ENCODE measurements at regions not wholly inside any gene's neighbourhood (a gene's known extent, or its start where the extent isn't known, plus 50 kb on each side); places are given as distances from the start of the nearest gene placed in this dataset.

DNA sequence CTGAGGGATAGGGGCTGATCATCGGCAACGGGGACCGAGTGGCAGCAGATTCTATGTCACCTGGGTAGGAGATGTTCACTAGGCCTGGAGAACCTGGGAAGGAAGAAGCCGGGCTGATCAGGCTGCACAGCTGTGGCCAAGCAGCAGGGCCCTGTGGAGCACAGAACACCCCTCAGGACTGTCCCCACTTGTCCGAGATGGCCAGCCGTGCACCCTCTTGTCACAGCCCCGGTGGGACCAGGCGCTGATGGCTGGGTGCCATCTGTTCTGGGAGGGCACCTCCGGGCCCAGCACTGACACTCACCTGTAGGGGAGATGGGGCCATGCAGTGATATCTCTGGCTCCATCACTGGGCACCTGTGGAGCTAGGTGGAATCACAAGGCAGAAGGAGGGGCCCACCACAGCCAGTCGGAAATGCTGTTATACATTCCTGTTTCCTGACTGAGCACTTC lies 217.9 kb upstream of the RAB6C start:
- H3K4me3 ChIP-seq (ENCODE audit: low read depth, low read length), result no peak overlapping the region
- DNase-seq (ENCODE audit: low read depth, low spot score), result no peak
- in situ Hi-C loops (cut with HindIII; ENCODE audit: low sequenced_read_pairs), result no loop called here
- TF ChIP-seq, protein P1, sequence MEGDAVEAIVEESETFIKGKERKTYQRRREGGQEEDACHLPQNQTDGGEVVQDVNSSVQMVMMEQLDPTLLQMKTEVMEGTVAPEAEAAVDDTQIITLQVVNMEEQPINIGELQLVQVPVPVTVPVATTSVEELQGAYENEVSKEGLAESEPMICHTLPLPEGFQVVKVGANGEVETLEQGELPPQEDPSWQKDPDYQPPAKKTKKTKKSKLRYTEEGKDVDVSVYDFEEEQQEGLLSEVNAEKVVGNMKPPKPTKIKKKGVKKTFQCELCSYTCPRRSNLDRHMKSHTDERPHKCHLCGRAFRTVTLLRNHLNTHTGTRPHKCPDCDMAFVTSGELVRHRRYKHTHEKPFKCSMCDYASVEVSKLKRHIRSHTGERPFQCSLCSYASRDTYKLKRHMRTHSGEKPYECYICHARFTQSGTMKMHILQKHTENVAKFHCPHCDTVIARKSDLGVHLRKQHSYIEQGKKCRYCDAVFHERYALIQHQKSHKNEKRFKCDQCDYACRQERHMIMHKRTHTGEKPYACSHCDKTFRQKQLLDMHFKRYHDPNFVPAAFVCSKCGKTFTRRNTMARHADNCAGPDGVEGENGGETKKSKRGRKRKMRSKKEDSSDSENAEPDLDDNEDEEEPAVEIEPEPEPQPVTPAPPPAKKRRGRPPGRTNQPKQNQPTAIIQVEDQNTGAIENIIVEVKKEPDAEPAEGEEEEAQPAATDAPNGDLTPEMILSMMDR (IDR thresholded peaks at IDR 0.05; ENCODE audit: low read depth, low read length), result no peak

DNA sequence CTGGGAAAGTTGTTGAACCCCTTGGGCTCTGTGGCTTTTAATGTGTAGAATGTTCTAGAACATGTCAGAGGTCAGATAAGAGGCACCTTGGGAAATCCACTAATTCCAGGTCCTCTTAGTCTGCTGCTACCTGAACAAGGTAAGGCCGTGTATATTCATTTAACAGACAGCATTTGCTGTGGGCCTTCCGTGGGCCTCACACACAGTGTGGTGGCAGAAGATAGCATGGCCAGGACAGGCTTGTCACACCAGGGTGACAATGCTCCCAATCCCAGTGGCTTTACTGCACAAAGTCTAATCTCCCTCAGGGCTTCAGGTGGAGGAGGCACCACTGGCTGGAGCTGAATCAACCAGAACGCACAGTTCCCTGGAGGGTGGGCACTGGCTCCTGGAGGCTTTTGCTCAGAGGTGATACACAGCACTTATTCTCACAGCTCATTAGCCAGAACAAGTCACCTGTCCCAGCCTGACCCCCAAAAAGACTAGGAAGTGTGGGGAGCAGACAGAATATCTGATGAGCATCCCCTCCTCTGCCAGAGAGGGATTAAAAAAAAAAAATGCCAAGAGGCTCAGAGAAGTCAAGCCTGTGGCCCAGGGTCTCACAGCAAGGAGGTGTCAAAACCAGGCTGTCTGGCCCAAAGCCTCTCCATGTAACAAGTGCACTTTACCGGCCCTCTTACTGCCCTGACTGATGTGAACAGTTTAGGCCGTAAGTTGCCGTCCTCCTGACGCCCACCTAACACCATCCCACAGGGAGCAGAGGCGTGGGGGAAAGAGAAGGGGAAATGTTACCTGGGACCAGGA lies 216.9 kb upstream of the RAB6C start:
- no peak overlapping the region for H3K4me3 ChIP-seq (ENCODE audit: low read depth, low read length)
- TF ChIP-seq, protein P1 (IDR thresholded peaks at IDR 0.05; ENCODE audit: low read depth, low read length), result no peak
- in situ Hi-C loops (cut with HindIII; ENCODE audit: low sequenced_read_pairs), result no loop called here
- no peak for DNase-seq (ENCODE audit: low read depth, low spot score)

DNA sequence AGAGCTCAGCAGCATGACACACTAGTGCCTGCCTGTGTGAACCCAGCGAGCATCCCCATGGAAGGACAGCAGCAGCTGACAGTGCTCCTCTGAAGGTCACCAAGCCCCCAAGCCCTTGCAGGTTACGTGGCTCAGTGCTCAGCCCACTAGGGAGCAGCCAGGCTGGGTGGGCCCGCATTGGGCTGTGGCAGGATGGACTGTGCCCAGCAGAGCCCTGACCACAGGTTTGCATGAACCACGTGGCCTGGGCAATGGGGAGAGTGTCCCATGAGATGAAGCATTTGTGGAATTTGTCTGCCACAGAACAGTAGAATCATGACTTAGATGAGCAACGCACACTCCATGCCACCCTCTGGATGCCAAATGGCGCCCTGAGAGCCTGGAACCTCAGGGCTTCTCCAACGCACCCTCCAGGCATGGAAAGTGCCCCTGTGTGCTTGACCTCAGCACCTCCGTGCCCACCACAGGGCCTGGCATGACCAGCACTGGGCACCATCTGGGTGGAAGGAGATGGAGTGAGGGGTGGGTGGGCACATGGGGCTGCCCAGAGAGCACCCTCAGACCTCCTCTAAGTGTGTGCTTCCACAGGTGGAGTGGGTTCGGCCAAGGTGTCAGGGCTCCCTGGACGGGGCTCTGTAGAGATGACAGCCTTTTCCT lies 216.1 kb upstream of the RAB6C start:
- TF ChIP-seq, protein P1 (IDR thresholded peaks at IDR 0.05; ENCODE audit: low read depth, low read length), result no peak
- in situ Hi-C loops (cut with HindIII; ENCODE audit: low sequenced_read_pairs), result no loop called here
- no peak overlapping the region for H3K4me3 ChIP-seq (ENCODE audit: low read depth, low read length)
- no peak for DNase-seq (ENCODE audit: low read depth, low spot score)

DNA sequence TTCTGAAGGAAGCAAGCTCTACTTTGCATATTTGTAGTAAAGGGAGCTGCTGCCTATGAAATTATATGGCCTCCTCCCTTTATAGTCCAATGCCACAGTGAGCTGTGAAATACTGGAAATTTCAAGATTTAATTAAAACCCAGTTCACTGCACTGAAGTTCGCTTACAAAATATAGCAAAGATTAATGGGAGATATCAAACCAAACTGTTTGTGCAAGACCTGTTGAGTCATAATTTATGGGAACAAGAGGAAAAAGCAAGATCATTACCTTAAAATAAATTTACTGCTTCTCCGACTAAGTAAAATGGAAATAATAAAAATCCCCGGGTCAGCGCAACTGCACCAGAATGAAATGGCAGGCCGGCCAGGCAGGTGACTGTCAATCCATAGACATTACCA lies 215.5 kb upstream of the RAB6C start:
- no peak for DNase-seq (ENCODE audit: low read depth, low spot score)
- no peak overlapping the region for H3K4me3 ChIP-seq (ENCODE audit: low read depth, low read length)
- in situ Hi-C loops (cut with HindIII; ENCODE audit: low sequenced_read_pairs), result no loop called here
- TF ChIP-seq, protein P1 (IDR thresholded peaks at IDR 0.05; ENCODE audit: low read depth, low read length), result no peak

DNA sequence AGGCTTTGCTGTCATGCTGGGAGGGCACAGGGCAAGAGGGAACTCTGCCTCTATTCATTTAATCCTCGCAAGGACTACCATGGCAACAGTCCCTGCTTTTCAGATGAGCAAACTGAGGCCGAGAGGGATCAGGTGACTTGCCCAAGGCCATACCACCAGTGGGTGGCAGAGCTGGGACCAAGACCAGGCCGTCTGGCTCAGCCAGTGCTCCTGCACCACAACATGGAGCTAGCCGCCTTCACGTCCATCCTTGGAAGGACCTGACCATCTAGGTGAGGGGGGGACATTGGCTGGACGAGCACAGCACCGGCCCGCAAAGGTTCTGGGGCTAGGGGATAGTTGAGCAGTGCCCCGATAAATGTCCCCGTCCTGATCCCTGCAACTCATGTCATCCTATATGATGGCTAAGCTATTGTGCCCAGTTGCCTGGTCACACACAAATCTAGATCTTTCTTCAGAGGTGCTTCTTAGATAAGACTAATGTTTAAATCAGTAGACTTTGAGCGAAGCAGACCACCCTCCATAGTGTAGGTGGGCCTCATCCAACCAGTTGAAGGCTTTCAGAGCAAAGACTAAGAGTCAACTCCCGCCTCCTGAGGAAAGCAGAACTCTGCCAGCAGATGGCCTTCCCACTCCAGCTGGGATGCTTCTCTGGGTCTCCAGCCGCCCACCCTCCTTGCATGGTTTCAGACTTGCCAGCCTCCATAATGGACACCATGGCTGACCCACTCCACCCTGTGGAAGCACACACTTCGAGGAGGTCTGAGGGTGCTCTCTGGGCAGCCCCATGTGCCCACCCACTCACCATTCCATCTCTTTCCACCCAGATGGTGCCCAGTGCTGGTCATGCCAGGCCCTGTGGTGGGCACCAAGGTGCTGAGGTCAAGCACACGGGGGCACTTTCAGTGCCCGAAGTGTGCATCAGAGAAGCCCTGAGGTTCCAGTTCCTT lies 214.8 kb upstream of the RAB6C start:
- TF ChIP-seq, protein P1 (IDR thresholded peaks at IDR 0.05; ENCODE audit: low read depth, low read length), result no peak
- in situ Hi-C loops (cut with HindIII; ENCODE audit: low sequenced_read_pairs), result no loop called here
- H3K4me3 ChIP-seq (ENCODE audit: low read depth, low read length), result no peak overlapping the region
- no peak for DNase-seq (ENCODE audit: low read depth, low spot score)

DNA sequence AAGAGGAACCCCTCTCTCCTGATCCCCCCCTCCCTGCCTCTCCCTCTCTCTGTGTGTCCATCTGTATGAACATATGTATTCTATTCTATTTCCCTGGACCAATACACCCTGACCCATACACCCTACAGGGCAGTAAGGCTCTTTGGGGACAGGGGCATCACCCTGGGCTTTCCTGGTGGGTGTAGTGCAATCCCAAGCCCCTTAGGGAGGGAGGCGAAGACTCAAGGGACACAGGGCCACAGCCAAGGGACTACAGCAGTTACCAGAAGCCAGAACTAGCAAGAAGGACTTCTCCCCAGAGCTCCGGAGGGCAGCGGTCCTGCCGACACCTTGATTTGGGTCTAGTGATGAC lies 214.2 kb upstream of the RAB6C start:
- TF ChIP-seq, protein P1 (IDR thresholded peaks at IDR 0.05; ENCODE audit: low read depth, low read length), result no peak
- H3K4me3 ChIP-seq (ENCODE audit: low read depth, low read length), result no peak overlapping the region
- in situ Hi-C loops (cut with HindIII; ENCODE audit: low sequenced_read_pairs), result no loop called here
- DNase-seq (ENCODE audit: low read depth, low spot score), result no peak
